ENCODE measurements at regions not wholly inside any gene's neighbourhood (a gene's known extent, or its start where the extent isn't known, plus 50 kb on each side); places are given as distances from the start of the nearest gene placed in this dataset.

- Mint-ChIP-seq H3K9me3 (no peaks in the 10 kb centered on the region), H3K4me3 (no peak overlapping the region)
Observed at GRCh38 chr10:50936335-50936734, 50.9 kb upstream of the A1CF start.

DNA sequence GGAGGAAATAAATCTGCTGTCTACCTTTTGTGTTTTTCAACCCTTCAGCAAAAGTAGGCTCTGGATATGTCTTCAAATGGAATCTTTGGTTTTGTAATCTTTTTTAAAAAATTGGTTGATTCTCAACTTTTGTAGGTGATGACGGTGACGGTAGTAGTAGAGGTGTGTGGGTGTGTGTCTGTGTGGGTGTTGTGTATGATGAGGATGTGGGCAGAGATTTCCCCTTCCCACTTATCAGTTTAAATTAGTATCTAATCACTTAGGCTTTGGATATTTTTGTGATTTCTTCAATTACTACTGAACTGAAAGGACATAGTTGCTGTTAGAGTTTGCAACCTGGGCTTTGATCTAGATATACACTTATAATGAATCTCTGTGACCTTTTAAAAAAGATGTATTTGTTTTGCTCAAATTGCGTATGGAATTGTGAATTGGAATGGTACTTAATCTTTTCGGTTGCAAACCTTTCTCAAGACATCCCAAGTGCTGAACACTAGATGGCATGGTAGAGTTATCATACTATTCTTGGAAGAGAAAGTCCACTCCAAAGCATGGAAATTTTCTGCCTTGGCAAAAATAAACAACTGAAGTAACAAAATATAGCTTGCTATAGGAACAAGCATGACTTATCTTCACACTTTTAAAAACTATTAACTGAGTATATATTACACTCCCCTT lies 51.9 kb upstream of the A1CF start:
- no peak for ATAC-seq (replicated peaks; ENCODE audit: extremely low read depth, poor library complexity, severe bottlenecking)
- H3K27me3 Mint-ChIP-seq, result peaks cover 44% of the 10 kb centered on the region
- H3K36me3 Mint-ChIP-seq (ENCODE audit: insufficient read depth), result no peaks in the 10 kb centered on the region
- H3K27ac Mint-ChIP-seq (ENCODE audit: low read depth), result no peak overlapping the region
- no peak for DNase-seq (ENCODE audit: low spot score in 2 of 2)
- no peak overlapping the region for H3K4me3 Mint-ChIP-seq
- H3K4me1 Mint-ChIP-seq, result no peaks in the 10 kb centered on the region
- H3K9me3 Mint-ChIP-seq, result no peaks in the 10 kb centered on the region

More at GRCh38 chr10:50936335-50936734, 50.9 kb upstream of the A1CF start:
- peaks cover 50% of the 10 kb centered on the region for H3K27me3 Mint-ChIP-seq
- no peak overlapping the region for H3K27ac Mint-ChIP-seq (ENCODE audit: low read depth)
- H3K4me1 Mint-ChIP-seq, result no peaks in the 10 kb centered on the region
- H3K36me3 Mint-ChIP-seq (ENCODE audit: insufficient read depth), result no peaks in the 10 kb centered on the region
- no peak for ATAC-seq (replicated peaks; ENCODE audit: extremely low read depth, poor library complexity, severe bottlenecking)
- no peak for DNase-seq (ENCODE audit: low spot score in 2 of 2)

- Mint-ChIP-seq H3K4me1 (no peaks in the 10 kb centered on the region), H3K27me3 (peaks cover 28% of the 10 kb centered on the region), H3K4me3 (no peak overlapping the region), H3K9me3 (no peaks in the 10 kb centered on the region), H3K27ac (ENCODE audit: low read depth) (no peak overlapping the region), H3K36me3 (ENCODE audit: insufficient read depth) (no peaks in the 10 kb centered on the region)
- ATAC-seq (replicated peaks; ENCODE audit: extremely low read depth, poor library complexity, severe bottlenecking) (no peak), DNase-seq (ENCODE audit: low spot score in 2 of 2) (no peak)
Observed at GRCh38 chr10:50941629-50942028, 56.2 kb upstream of the A1CF start.

DNA sequence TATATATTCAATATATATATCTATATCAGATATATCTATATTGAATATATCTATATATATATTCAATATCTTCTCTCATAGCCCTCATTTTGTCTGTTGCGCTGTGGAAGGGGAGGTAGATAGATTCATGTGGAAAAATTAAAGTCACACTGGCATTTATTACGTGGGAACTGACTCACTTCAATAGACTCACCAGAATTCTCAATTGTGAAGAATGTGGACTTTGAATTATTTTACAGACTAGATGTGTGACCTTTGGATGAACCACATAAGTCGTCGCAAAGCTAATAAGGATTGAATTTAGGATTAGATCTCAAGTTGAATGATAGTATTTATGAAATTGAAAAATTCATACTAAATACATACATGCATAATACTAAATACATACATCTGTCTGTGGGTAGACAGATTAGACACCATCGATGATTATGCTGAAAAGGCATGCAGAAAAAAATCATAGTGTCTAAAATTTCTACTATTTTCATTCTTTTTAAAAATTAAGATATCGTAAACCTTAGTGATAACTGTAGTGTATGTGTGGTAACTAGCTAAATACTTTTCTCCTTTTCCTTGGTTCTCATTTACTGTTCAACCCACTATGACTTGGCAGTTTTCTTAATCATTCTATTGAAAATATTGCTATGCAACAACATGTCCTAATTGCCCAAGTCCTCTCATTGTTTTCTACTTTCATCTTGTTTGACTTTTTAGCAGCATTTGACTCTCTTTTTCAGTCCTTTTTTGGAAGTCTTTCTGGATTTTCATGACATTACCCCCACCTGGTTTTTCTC lies 61.8 kb upstream of the A1CF start:
- ATAC-seq (replicated peaks; ENCODE audit: extremely low read depth, poor library complexity, severe bottlenecking) (no peak), DNase-seq (ENCODE audit: low spot score in 2 of 2) (no peak)
- no peaks in the 10 kb centered on the region for H3K9me3 Mint-ChIP-seq
- H3K27me3 Mint-ChIP-seq, result peaks cover 38% of the 10 kb centered on the region
- H3K4me1 Mint-ChIP-seq, result no peaks in the 10 kb centered on the region
- H3K27ac Mint-ChIP-seq (ENCODE audit: low read depth), result no peak overlapping the region
- no peak overlapping the region for H3K4me3 Mint-ChIP-seq
- no peaks in the 10 kb centered on the region for H3K36me3 Mint-ChIP-seq (ENCODE audit: insufficient read depth)

DNA sequence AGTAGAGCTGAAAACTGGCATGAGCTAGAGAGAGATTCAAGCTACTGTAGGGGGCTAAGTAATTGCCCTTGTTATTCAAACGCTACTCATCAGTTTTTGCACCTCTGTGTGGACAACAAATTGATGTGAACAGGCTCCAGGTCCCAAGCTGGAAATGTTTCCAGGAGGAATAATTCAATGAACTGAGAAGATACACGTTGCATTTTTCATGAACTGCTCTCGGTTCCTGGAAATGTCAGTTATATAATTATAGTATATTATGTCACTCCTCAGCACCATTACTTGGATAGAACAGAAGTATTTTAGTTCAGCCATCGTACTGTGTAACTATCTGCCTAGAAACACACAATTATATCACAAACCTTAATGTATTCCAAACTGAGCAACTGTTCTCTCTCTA lies 65.9 kb upstream of the A1CF start:
- DNase-seq (ENCODE audit: low spot score in 2 of 2) (no peak), ATAC-seq (replicated peaks; ENCODE audit: extremely low read depth, poor library complexity, severe bottlenecking) (no peak)
- H3K4me1 Mint-ChIP-seq, result no peaks in the 10 kb centered on the region

DNA sequence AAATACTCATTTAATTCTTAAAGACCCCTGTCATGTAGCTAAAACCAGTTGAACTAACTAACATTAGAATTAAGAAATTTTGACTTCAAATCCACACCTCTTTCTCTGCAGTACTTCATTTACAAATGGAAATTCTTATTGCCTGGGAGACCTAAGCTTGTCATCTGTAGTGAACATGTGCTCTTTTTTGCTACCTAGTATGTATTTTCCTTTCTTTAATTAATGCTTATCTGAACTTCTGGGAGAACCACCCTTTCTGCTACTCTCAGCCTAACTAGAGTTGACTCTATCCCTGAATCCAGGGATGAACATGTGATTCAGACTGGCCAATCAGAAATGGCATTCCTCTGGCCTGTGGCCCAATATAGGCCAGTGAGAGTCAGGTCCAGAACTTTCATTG lies 75.9 kb upstream of the A1CF start:
- Mint-ChIP-seq H3K27ac (ENCODE audit: low read depth) (no peak overlapping the region), H3K9me3 (no peaks in the 10 kb centered on the region), H3K36me3 (ENCODE audit: insufficient read depth) (no peaks in the 10 kb centered on the region), H3K4me1 (no peaks in the 10 kb centered on the region), H3K27me3 (peaks cover 31% of the 10 kb centered on the region), H3K4me3 (no peak overlapping the region)
- no peak for ATAC-seq (replicated peaks; ENCODE audit: extremely low read depth, poor library complexity, severe bottlenecking)
- no peak for DNase-seq (ENCODE audit: low spot score in 2 of 2)

More for the DNA sequence above, 65.9 kb upstream of the A1CF start:
- H3K36me3 Mint-ChIP-seq (ENCODE audit: insufficient read depth), result no peaks in the 10 kb centered on the region
- no peak overlapping the region for H3K27ac Mint-ChIP-seq (ENCODE audit: low read depth)
- peaks cover 49% of the 10 kb centered on the region for H3K27me3 Mint-ChIP-seq
- H3K9me3 Mint-ChIP-seq, result no peaks in the 10 kb centered on the region
- H3K4me3 Mint-ChIP-seq, result no peak overlapping the region

- no peaks in the 10 kb centered on the region for H3K9me3 Mint-ChIP-seq
- DNase-seq (ENCODE audit: low spot score in 2 of 2), result no peak
- H3K27ac Mint-ChIP-seq (ENCODE audit: low read depth), result no peak overlapping the region
- no peaks in the 10 kb centered on the region for H3K36me3 Mint-ChIP-seq (ENCODE audit: insufficient read depth)
- H3K4me1 Mint-ChIP-seq, result no peaks in the 10 kb centered on the region
- no peak overlapping the region for H3K4me3 Mint-ChIP-seq
- peaks cover 31% of the 10 kb centered on the region for H3K27me3 Mint-ChIP-seq
- ATAC-seq (replicated peaks; ENCODE audit: extremely low read depth, poor library complexity, severe bottlenecking), result no peak
Observed at GRCh38 chr10:50963063-50963462, 77.6 kb upstream of the A1CF start.

GRCh38 chr10:50968386-50969091 lies 83.1 kb upstream of the A1CF start:
- H3K4me1 Mint-ChIP-seq, result no peaks in the 10 kb centered on the region
- no peaks in the 10 kb centered on the region for H3K36me3 Mint-ChIP-seq (ENCODE audit: insufficient read depth)
- no peak for DNase-seq (ENCODE audit: low spot score in 2 of 2)
- no peak overlapping the region for H3K4me3 Mint-ChIP-seq
- H3K9me3 Mint-ChIP-seq, result no peaks in the 10 kb centered on the region
- H3K27ac Mint-ChIP-seq (ENCODE audit: low read depth), result no peak overlapping the region
- no peak for ATAC-seq (replicated peaks; ENCODE audit: extremely low read depth, poor library complexity, severe bottlenecking)
- H3K27me3 Mint-ChIP-seq, result peaks cover 1% of the 10 kb centered on the region

DNA sequence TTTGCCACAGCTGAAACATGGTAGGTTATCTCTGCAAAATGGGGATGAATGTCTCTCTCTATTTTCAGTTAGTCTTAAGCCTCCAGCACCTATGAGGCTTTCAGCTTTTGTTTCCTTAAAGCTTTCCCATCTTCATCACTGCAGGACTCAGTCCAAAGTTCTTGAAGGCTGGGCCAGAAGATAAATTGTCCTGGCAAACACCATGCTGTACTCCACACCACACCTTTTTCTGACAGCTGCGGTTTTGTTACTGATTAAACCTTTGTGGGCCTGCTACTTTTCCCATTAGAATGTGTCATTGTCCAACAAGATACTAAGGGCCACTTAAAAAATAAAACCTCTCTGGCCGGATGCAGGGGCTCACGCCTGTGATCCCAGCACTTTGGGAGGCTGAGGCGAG lies 87.2 kb upstream of the A1CF start:
- H3K36me3 Mint-ChIP-seq (ENCODE audit: insufficient read depth), result no peaks in the 10 kb centered on the region
- no peaks in the 10 kb centered on the region for H3K4me1 Mint-ChIP-seq
- DNase-seq (ENCODE audit: low spot score in 2 of 2) (no peak), ATAC-seq (replicated peaks; ENCODE audit: extremely low read depth, poor library complexity, severe bottlenecking) (no peak)
- H3K4me3 Mint-ChIP-seq, result no peak overlapping the region
- no peak overlapping the region for H3K27ac Mint-ChIP-seq (ENCODE audit: low read depth)
- H3K9me3 Mint-ChIP-seq, result no peaks in the 10 kb centered on the region
- H3K27me3 Mint-ChIP-seq, result no peaks in the 10 kb centered on the region

DNA sequence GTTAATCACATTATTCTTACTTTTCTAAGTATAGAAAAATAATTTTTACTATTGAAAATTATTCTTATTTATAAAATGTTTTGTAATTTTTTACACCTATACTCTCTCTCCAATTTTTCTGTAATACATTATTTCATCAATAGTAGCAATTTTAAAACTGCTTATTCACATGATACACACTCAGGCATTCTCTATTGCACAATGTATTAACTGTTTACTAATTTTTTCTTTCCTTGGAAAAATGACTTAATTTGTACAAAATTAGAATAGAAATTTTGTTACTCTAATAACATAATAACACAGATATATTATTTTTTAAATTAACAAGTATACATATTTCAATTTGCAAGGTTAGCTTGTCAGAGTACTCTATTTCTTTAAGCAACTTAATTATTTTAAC lies 92.9 kb upstream of the PRKG1 start:
- Mint-ChIP-seq H3K4me1 (no peaks in the 10 kb centered on the region), H3K9me3 (no peaks in the 10 kb centered on the region), H3K36me3 (ENCODE audit: insufficient read depth) (no peaks in the 10 kb centered on the region), H3K4me3 (no peak overlapping the region), H3K27me3 (peaks cover 38% of the 10 kb centered on the region), H3K27ac (ENCODE audit: low read depth) (no peak overlapping the region)
- DNase-seq (ENCODE audit: low spot score in 2 of 2), result no peak
- ATAC-seq (replicated peaks; ENCODE audit: extremely low read depth, poor library complexity, severe bottlenecking), result no peak

DNA sequence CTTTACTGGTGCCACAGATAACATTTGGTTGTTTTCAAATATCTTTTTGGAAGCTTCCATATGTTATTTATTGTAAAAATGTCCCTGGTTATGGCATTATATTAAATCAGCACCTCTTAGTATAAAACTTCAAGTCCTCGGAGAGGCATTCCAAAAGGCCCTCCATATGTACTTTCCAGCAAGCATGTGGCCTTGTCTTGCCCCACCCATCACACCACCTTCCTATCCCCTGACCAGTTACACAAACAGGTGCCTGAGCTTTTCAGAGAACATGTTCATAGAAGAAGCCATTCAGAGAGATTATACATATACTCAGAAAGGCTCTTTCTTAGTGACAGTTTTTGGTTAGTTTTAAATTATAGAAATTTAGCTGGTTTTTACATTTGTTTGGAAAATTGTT lies 92.4 kb upstream of the PRKG1 start:
- Mint-ChIP-seq H3K4me1 (no peaks in the 10 kb centered on the region), H3K36me3 (ENCODE audit: insufficient read depth) (no peaks in the 10 kb centered on the region), H3K4me3 (no peak overlapping the region), H3K27me3 (peaks cover 43% of the 10 kb centered on the region), H3K27ac (ENCODE audit: low read depth) (no peak overlapping the region), H3K9me3 (no peaks in the 10 kb centered on the region)
- no peak for DNase-seq (ENCODE audit: low spot score in 2 of 2)
- ATAC-seq (replicated peaks; ENCODE audit: extremely low read depth, poor library complexity, severe bottlenecking), result no peak

- no peak overlapping the region for H3K4me3 Mint-ChIP-seq
- H3K36me3 Mint-ChIP-seq (ENCODE audit: insufficient read depth), result no peaks in the 10 kb centered on the region
- no peak overlapping the region for H3K27ac Mint-ChIP-seq (ENCODE audit: low read depth)
- no peaks in the 10 kb centered on the region for H3K9me3 Mint-ChIP-seq
- ATAC-seq (replicated peaks; ENCODE audit: extremely low read depth, poor library complexity, severe bottlenecking), result no peak
- H3K27me3 Mint-ChIP-seq, result peaks cover 54% of the 10 kb centered on the region
- H3K4me1 Mint-ChIP-seq, result no peaks in the 10 kb centered on the region
- DNase-seq (ENCODE audit: low spot score in 2 of 2), result no peak
Observed at GRCh38 chr10:50982989-50983388, 91.3 kb upstream of the PRKG1 start.

- no peaks in the 10 kb centered on the region for H3K4me1 Mint-ChIP-seq
- DNase-seq (ENCODE audit: low spot score in 2 of 2), result no peak
- H3K27ac Mint-ChIP-seq (ENCODE audit: low read depth), result no peak overlapping the region
- H3K9me3 Mint-ChIP-seq, result no peaks in the 10 kb centered on the region
- ATAC-seq (replicated peaks; ENCODE audit: extremely low read depth, poor library complexity, severe bottlenecking), result no peak
- no peak overlapping the region for H3K4me3 Mint-ChIP-seq
- peaks cover 58% of the 10 kb centered on the region for H3K27me3 Mint-ChIP-seq
- H3K36me3 Mint-ChIP-seq (ENCODE audit: insufficient read depth), result no peaks in the 10 kb centered on the region
Observed at GRCh38 chr10:50987934-50988333, 86.4 kb upstream of the PRKG1 start.

Data from central memory CD8-positive, alpha-beta T cell (primary cell).